GM23248 (cell line): ENCODE measurements at regions not wholly inside any gene's neighbourhood (a gene's known extent, or its start where the extent isn't known, plus 50 kb on each side); places are given as distances from the start of the nearest gene placed in this dataset.

Experiments
- EZH2 ChIP-seq: fragments of 200-600 bp; sonication (generic); IDR thresholded peaks from 2 replicates; pipeline ENCODE4 v1.6.1; 2018; ENCODE audit warnings: antibody characterized with exemption, mild to moderate bottlenecking; ENCODE audit not compliant: insufficient read depth, poor library complexity, severe bottlenecking
- EZH2phosphoT487 ChIP-seq: fragments of 200-600 bp; sonication (generic); IDR thresholded peaks from 2 replicates; pipeline ENCODE4 v1.6.1; 2018; ENCODE audit warnings: antibody characterized with exemption, moderate library complexity, mild to moderate bottlenecking, low read depth; ENCODE audit not compliant: insufficient read depth

DNA sequence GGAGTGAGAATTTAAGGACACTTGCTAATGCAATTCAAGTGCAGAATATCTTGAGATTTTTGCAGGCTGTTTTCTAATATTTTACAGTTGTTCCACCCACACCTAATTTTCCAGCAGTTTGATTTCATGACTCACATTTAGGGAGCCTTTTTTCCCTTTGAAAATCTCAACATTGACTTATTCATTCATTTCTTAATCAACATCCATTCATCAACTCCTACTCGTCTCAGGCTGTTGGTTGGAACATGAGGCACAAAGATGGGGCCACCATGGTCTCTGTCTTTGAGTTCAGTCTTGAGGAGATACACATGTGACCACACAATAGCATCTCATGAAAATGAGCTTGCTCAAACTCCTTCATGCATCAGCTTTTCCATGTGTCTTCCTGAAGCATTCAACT lies 135.6 kb downstream of the UNC5CL start:
- TF ChIP-seq EZH2: no peak
- no peak for TF ChIP-seq EZH2phosphoT487
